ENCODE measurements at regions not wholly inside any gene's neighbourhood (a gene's known extent, or its start where the extent isn't known, plus 50 kb on each side); places are given as distances from the start of the nearest gene placed in this dataset.

- H3K27me3 ChIP-seq (ENCODE audit: insufficient read depth, low read length, poor library complexity), result no peaks in the 10 kb centered on the region
- no peak overlapping the region for H3K4me3 ChIP-seq (ENCODE audit: low read depth in 1 of 2, low read length in 2 of 2)
- H3K9ac ChIP-seq (ENCODE audit: low read depth, low read length), result no peak overlapping the region
- no peaks in the 10 kb centered on the region for H3K9me3 ChIP-seq (ENCODE audit: insufficient read depth, low read length, severe bottlenecking)
- H2AFZ ChIP-seq (ENCODE audit: low read depth, low read length), result no peak overlapping the region
- H3K27ac ChIP-seq (ENCODE audit: low read length), result no peak overlapping the region
- ATAC-seq (ENCODE audit: insufficient read depth, low read depth), result no peak
- no peak overlapping the region for H3K4me2 ChIP-seq (ENCODE audit: insufficient read depth, low read length)
- no peaks in the 10 kb centered on the region for H4K20me1 ChIP-seq (ENCODE audit: insufficient read depth, low read length)
- no peaks in the 10 kb centered on the region for H3K36me3 ChIP-seq (ENCODE audit: insufficient read depth, low read length)
- no peak for TF ChIP-seq CTCF (IDR thresholded peaks at IDR 0.05; ENCODE audit: borderline replicate concordance, extremely low read depth, low read length, poor library complexity, severe bottlenecking)
- TF ChIP-seq EZH2 (IDR thresholded peaks at IDR 0.05; ENCODE audit: borderline replicate concordance, low read depth, low read length, severe bottlenecking), result no peak
- no peak for DNase-seq
- H3K4me1 ChIP-seq (ENCODE audit: insufficient read depth, low read length), result no peaks in the 10 kb centered on the region
- H3K79me2 ChIP-seq (ENCODE audit: insufficient read depth, low read length), result no peaks in the 10 kb centered on the region
These were observed 128.7 kb upstream of the ATP6AP2 start for GRCh38 chrX:40452031-40452430.

GRCh38 chrX:40449956-40450706 lies 130.6 kb upstream of the ATP6AP2 start:
- H3K79me2 ChIP-seq (ENCODE audit: insufficient read depth, low read length), result no peaks in the 10 kb centered on the region
- H3K27ac ChIP-seq (ENCODE audit: low read length), result no peak overlapping the region
- no peak overlapping the region for H3K4me2 ChIP-seq (ENCODE audit: insufficient read depth, low read length)
- ATAC-seq (ENCODE audit: insufficient read depth, low read depth), result no peak
- H3K9me3 ChIP-seq (ENCODE audit: insufficient read depth, low read length, severe bottlenecking), result no peaks in the 10 kb centered on the region
- H4K20me1 ChIP-seq (ENCODE audit: insufficient read depth, low read length), result no peaks in the 10 kb centered on the region
- TF ChIP-seq CTCF (IDR thresholded peaks at IDR 0.05; ENCODE audit: borderline replicate concordance, extremely low read depth, low read length, poor library complexity, severe bottlenecking), result no peak
- TF ChIP-seq EZH2 (IDR thresholded peaks at IDR 0.05; ENCODE audit: borderline replicate concordance, low read depth, low read length, severe bottlenecking), result no peak
- H3K36me3 ChIP-seq (ENCODE audit: insufficient read depth, low read length), result no peaks in the 10 kb centered on the region
- no peaks in the 10 kb centered on the region for H3K4me1 ChIP-seq (ENCODE audit: insufficient read depth, low read length)
- H3K27me3 ChIP-seq (ENCODE audit: insufficient read depth, low read length, poor library complexity), result no peaks in the 10 kb centered on the region
- no peak overlapping the region for H2AFZ ChIP-seq (ENCODE audit: low read depth, low read length)
- H3K4me3 ChIP-seq (ENCODE audit: low read depth in 1 of 2, low read length in 2 of 2), result no peak overlapping the region
- H3K9ac ChIP-seq (ENCODE audit: low read depth, low read length), result no peak overlapping the region
- DNase-seq, result no peak

GRCh38 chrX:40449396-40449795 lies 131.4 kb upstream of the ATP6AP2 start:
- H3K4me1 ChIP-seq (ENCODE audit: insufficient read depth, low read length), result no peaks in the 10 kb centered on the region
- no peaks in the 10 kb centered on the region for H4K20me1 ChIP-seq (ENCODE audit: insufficient read depth, low read length)
- no peak overlapping the region for H3K4me3 ChIP-seq (ENCODE audit: low read depth in 1 of 2, low read length in 2 of 2)
- no peak overlapping the region for H3K27ac ChIP-seq (ENCODE audit: low read length)
- TF ChIP-seq CTCF (IDR thresholded peaks at IDR 0.05; ENCODE audit: borderline replicate concordance, extremely low read depth, low read length, poor library complexity, severe bottlenecking) (no peak), EZH2 (IDR thresholded peaks at IDR 0.05; ENCODE audit: borderline replicate concordance, low read depth, low read length, severe bottlenecking) (no peak)
- no peaks in the 10 kb centered on the region for H3K36me3 ChIP-seq (ENCODE audit: insufficient read depth, low read length)
- H3K4me2 ChIP-seq (ENCODE audit: insufficient read depth, low read length), result no peak overlapping the region
- H3K9me3 ChIP-seq (ENCODE audit: insufficient read depth, low read length, severe bottlenecking), result no peaks in the 10 kb centered on the region
- DNase-seq (no peak), ATAC-seq (ENCODE audit: insufficient read depth, low read depth) (no peak)
- no peaks in the 10 kb centered on the region for H3K79me2 ChIP-seq (ENCODE audit: insufficient read depth, low read length)
- H3K9ac ChIP-seq (ENCODE audit: low read depth, low read length), result no peak overlapping the region
- H2AFZ ChIP-seq (ENCODE audit: low read depth, low read length), result no peak overlapping the region
- no peaks in the 10 kb centered on the region for H3K27me3 ChIP-seq (ENCODE audit: insufficient read depth, low read length, poor library complexity)
